ENCODE measurements at regions not wholly inside any gene's neighbourhood (a gene's known extent, or its start where the extent isn't known, plus 50 kb on each side); places are given as distances from the start of the nearest gene placed in this dataset.

GRCh38 chr1:63198871-63199394 lies 123.4 kb upstream of the FOXD3 start:
- no peaks in the 10 kb centered on the region for H3K27me3 ChIP-seq (replicated peaks; ENCODE audit: insufficient read depth)
- no peak for TF ChIP-seq POLR2A (IDR thresholded peaks at IDR 0.05)
- TF ChIP-seq POLR2AphosphoS5 (IDR thresholded peaks at IDR 0.05): no peak
- no peak for TF ChIP-seq CTCF (IDR thresholded peaks at IDR 0.05)
- no peak for DNase-seq (ENCODE audit: low spot score)
- H3K36me3 ChIP-seq: no peaks in the 10 kb centered on the region
- H3K4me1 ChIP-seq (replicated peaks): no peaks in the 10 kb centered on the region
- no peaks in the 10 kb centered on the region for H3K9me3 ChIP-seq
- WGBS: 50% methylated on average over 7 of the region's 7 CpGs
- intact Hi-C loops (cut with DNase I): no loop called here
- no peak overlapping the region for H3K27ac ChIP-seq
- H3K4me3 ChIP-seq: no peak overlapping the region

- Histone ChIP-seq H3K27ac (no peak overlapping the region), H3K9me3 (no peaks in the 10 kb centered on the region), H3K36me3 (no peaks in the 10 kb centered on the region), H3K4me3 (no peak overlapping the region), H3K27me3 (replicated peaks; ENCODE audit: insufficient read depth) (no peaks in the 10 kb centered on the region), H3K4me1 (replicated peaks) (no peaks in the 10 kb centered on the region)
- TF ChIP-seq POLR2AphosphoS5 (IDR thresholded peaks at IDR 0.05): no peak
- no peak for TF ChIP-seq CTCF (IDR thresholded peaks at IDR 0.05)
- no peak for TF ChIP-seq POLR2A (IDR thresholded peaks at IDR 0.05)
- intact Hi-C loops (cut with DNase I): no loop called here
- no peak for DNase-seq (ENCODE audit: low spot score)
- 48% methylated on average over 7 of the region's 7 CpGs for WGBS
These were observed 122.5 kb upstream of the FOXD3 start for GRCh38 chr1:63199706-63200335.

- H3K36me3 ChIP-seq: no peaks in the 10 kb centered on the region
- H3K27me3 ChIP-seq (replicated peaks; ENCODE audit: insufficient read depth): no peaks in the 10 kb centered on the region
- no peak for DNase-seq (ENCODE audit: low spot score)
- H3K27ac ChIP-seq: no peak overlapping the region
- TF ChIP-seq POLR2AphosphoS5 (IDR thresholded peaks at IDR 0.05) (no peak), CTCF (IDR thresholded peaks at IDR 0.05) (no peak)
- no peaks in the 10 kb centered on the region for H3K4me1 ChIP-seq (replicated peaks)
- H3K9me3 ChIP-seq: no peaks in the 10 kb centered on the region
- WGBS: 23% methylated on average over 3 of the region's 3 CpGs
- intact Hi-C loops (cut with DNase I): no loop called here
- no peak overlapping the region for H3K4me3 ChIP-seq
These were observed 121.7 kb upstream of the FOXD3 start for GRCh38 chr1:63200676-63201075.

- H3K27ac ChIP-seq: no peak overlapping the region
- no peak overlapping the region for H3K4me3 ChIP-seq
- H3K4me1 ChIP-seq (replicated peaks): no peaks in the 10 kb centered on the region
- no peaks in the 10 kb centered on the region for H3K9me3 ChIP-seq
- H3K27me3 ChIP-seq (replicated peaks; ENCODE audit: insufficient read depth): no peaks in the 10 kb centered on the region
- H3K36me3 ChIP-seq: no peaks in the 10 kb centered on the region
- TF ChIP-seq POLR2AphosphoS5 (IDR thresholded peaks at IDR 0.05) (no peak), CTCF (IDR thresholded peaks at IDR 0.05) (no peak), POLR2A (IDR thresholded peaks at IDR 0.05) (no peak)
- intact Hi-C loops (cut with DNase I): no loop called here
- no peak for DNase-seq (ENCODE audit: low spot score)
- 93% methylated on average over 2 of the region's 2 CpGs for WGBS
These were observed 118.7 kb upstream of the FOXD3 start for GRCh38 chr1:63203641-63204040.

GRCh38 chr1:63205776-63206175 lies 116.6 kb upstream of the FOXD3 start:
- no peaks in the 10 kb centered on the region for H3K36me3 ChIP-seq
- no peak for DNase-seq (ENCODE audit: low spot score)
- TF ChIP-seq POLR2AphosphoS5 (IDR thresholded peaks at IDR 0.05) (no peak), POLR2A (IDR thresholded peaks at IDR 0.05) (no peak)
- no peak overlapping the region for H3K27ac ChIP-seq
- intact Hi-C loops (cut with DNase I): no loop called here
- no peak overlapping the region for H3K4me3 ChIP-seq
- no peaks in the 10 kb centered on the region for H3K27me3 ChIP-seq (replicated peaks; ENCODE audit: insufficient read depth)
- 96% methylated on average over 3 of the region's 3 CpGs for WGBS
- no peaks in the 10 kb centered on the region for H3K4me1 ChIP-seq (replicated peaks)
- H3K9me3 ChIP-seq: no peaks in the 10 kb centered on the region

Measured in prostate gland (tissue), 2 donors.